NCI-H2081 treated with DMSO at 0.1 percent for 48 hours (cell line): ENCODE measurements at regions not wholly inside any gene's neighbourhood (a gene's known extent, or its start where the extent isn't known, plus 50 kb on each side); places are given as distances from the start of the nearest gene placed in this dataset.
A peak's percentile ranks its signal among the peaks of the same experiment; 100 is the strongest.
"Not testable (repeated sequence)": the region's sequence is repeated elsewhere in the genome, so short reads cannot be mapped to it uniquely, and the experiment has no call there.

Experiments
- DNase-seq: peaks from one replicate; lab custom pipeline; 2025; lab: John Stamatoyannopoulos, UW

DNA sequence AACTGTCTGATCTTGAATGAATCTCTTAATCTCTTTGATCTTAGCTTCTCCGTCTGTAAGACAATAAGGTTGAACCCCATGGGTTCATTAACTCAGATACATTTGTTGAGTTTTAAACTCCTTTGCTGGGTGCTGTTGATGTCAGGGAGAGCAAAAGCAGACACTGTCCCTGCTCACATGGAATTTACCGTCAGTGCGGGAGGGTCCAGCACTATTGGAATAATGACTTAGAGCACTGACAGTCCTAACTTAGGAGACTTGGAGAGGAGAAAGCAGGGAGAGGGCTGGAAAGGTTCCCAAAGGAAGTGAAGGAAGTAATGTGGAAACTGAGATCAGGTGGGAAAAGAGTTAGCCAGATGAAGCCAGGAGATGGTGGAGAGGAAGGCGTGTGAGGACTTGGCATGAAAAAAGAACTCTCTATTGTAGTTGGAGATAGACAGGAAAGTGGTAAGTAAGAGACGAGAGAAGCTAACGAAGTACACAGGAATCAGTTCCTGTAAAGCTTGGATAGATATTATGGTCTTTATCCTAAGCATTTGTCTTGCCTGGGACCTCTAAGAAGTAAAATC lies 141.4 kb upstream of the SERTAD2 start:
- DNase-seq, result no peak

DNA sequence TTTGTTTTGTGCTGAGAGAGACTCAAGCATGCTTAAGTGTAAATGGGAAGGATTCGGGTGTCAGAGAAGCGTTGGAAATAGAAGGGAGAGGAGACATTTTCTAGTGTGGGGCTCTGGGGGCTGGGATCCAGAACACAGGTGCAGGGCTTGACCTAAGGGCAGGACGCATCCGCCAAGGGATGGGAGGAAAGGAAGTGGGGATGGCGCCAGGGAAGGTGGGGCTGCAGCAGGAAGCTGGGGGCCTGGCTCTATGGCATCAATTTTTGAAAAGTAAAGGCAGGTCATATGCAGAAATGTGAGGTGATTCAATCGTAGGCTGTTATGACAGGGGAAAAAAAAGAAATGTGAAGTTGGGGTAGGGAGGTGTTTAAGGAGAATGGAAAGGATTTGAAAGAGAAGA lies 143.2 kb upstream of the SERTAD2 start:
- no peak for DNase-seq

DNA sequence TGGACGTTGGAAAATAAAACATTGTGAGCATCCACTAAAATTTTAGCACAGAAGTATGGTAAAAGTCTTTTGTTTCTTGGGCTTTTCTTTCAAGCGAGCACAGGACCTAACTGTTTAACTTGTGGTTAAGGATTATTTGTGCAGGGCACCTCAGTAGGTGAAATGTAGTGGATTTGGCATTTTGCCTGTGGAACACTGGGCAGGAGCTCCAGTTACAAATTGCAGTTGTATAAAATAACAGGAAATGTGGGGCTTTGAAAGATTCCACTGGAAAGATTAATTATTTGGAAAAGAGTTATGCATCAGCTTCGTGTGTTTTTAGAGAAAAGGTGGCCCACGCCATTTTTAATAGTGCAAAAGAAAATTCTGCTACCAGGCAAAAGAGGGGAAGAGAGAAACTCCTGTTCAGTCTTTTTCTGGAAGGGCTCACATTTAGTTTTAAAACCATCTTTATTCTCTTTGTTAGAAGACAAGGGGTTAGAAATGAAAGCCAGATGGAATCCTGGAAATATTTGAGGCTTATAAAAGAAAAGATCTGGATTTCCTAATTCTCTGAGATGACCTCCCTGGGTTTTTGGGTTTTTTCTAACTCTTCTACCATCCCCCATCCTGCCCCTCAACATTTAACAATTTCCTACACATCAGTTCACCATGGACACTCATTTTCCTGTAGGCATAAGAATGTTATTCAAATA lies 144.3 kb upstream of the SERTAD2 start:
- peak; percentile 70 for DNase-seq

DNA sequence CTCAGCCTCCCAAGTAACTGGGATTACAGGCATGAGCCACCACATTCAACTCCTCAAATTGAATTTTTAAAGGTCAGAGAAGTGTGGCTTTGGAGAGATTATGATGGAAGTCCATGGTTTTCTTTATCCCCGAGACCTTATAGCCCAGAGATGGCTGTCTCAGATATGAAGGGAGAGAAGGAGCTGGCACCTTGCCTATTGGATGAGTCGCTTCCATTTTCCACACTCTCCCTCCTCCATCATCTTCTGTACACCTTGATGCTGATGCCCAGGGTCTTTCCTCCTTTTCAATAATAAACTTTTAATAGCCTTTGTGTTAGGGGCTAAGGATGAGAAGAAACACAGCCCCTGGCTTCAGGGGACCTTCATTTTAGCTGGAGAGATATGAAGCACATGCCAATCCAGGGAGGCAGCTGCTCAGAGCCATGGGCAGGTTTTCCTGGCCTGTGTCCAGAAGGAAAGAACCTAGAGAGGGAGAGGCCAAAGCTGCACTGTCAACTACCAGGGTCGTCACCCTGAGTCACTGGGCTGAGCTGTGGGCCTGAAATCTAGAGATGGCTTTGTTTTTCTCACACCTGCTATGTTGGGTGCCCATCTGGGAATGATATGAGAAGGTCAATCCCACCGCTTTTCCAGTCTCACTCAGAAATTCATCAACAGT lies 146.0 kb upstream of the SERTAD2 start:
- DNase-seq, result no peak

DNA sequence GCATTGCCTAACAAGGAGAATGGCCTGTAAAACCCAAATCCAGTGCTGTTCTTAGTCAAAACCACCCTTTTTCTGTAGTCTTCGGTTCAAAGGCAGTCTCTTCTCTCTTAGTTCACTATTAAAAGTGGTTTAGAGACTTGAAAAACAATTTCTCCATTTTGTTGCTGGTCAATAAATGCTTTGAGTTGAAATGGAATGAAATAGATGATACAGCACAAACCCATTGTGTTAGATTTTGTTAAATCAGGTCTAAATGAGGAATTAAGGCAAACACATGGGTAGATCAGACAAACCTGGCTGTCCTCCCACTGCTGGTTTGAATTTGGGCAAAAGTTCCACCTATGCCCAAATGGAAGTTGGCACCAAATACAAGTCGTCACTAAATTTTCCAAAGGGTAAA lies 150.1 kb upstream of the SERTAD2 start:
- DNase-seq, result no peak

DNA sequence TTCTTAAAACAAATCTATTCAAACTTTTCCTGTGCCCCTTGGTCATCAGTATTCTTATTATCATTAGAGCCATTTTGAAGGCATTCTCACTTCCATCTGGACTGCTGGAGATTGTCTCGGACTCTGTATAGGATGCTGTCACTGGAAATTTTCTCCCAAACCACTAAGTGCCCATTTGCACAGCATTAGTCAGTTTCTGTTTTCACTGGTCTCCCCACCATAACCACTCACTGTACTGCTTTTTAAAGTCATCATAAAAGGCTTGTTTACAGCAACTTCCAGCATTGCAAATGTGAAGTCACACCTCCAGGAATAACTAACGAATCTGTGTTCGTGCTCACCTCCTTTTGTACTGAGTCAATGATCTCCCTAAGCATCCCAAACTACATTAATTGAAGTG lies 150.9 kb upstream of the SERTAD2 start:
- DNase-seq, result no peak

DNA sequence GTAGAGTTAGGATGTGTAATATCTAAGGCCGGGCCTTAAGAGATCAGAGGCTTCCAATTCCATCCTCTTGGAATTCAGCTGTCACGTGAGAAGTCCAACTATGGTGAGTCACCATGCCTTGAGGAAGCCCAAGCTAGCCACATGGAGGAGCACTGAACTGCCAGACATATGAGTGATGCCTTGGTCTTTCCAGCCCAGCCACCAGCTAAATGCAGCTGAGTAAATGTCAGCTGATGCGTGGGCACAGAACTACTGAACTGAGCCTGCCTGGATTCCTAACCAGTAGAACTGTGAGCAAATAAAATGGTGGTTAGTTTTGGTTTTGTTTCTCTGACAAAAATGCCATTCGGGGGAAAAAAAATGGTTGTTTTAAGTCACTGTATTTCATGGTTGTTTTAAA lies 153.7 kb upstream of the SERTAD2 start:
- no peak for DNase-seq

DNA sequence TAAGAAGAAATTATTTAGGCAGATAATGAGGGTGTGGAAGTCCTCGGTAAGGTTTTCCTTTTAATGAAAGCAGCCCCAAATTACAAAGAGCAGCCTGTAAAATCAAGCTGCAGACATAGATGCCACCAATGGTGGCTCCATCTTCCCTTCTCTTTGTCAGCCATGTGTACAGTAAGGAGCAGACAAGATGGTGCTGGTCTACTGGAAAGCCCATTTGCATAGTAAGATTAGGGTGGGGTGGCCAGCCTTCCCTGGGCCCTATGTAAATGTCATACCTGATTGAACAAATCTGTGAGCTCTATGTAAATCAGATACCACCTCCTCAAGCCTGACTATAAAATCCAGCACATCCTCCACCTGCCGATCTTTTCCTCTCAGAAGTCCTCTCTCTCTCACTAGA lies 154.4 kb upstream of the SERTAD2 start:
- DNase-seq, result no peak

DNA sequence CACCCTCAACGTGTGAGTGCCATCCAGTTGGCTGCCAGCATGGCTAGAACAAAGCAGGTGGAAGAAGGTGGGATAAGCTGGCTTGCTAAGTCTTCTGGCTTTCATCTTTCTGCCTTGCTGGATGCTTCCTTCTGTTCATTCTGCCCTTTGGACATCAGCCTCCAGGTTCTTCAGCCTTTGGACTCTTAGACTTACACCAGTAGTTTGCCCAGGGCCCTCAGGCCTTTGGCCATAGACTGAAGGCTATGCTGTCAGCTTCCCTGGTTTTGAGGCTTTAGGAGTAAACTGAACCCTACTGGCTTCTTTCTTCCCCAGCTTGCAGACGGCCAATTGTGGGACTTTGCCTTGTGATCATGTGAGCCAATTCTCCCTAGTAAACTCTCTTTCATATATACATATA lies 155.0 kb upstream of the SERTAD2 start:
- DNase-seq, result no peak

DNA sequence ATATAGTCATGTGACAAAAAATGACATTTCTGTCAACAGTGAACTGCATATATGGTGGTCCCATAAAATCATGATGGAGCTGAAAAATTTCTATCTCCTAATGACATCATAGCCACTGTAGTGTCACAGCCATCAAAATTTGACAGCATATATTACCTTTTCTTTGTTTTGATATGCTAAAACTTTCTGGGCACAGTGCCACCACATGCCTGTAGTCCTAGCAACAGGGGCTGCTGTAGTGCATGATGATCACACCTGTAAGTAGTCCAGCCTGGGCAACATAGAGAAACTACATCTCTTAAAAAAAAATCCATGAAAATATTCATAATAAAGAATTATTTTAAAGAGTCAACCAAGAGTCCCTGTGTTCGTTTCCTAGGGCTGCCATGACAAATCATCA lies 155.5 kb upstream of the SERTAD2 start:
- DNase-seq, result no peak

DNA sequence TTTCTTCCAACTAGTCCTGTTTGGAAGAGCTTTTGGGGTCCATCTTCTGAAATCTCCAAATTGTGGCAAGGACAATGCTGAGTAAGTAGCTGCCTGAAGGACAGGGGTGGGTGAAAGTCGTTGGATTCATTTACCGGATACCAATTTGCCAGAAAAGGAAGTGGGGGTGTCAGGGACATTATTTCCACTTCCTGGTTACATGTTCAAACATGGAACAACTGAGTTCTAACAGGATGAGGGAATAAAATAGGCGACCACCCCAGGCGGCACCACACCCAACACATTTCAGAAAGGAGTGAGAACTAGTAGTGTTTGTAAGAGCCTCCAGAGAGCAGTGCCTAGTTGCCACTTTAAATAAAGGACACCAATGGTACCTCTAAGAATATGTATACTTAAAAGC lies 158.6 kb upstream of the SERTAD2 start:
- DNase-seq, result no peak

DNA sequence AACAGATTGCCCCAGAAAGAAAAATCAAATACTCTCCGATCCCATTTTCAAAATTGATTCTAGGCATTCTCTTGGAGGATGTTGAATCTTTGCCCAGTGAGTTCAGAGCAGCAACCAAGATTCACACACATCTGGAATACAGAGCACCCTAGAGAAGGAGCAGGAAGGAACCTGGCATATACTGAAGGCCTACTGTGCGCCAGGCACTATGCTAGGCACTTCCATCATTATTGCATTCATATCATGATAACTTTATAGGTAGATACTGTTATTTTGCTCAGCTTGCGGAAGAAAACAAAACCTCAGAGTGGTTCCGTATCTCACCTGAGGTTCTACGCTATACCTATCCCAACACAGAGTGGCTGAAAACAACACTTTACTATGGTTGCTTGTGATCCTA lies 160.3 kb upstream of the SERTAD2 start:
- DNase-seq, result no peak

DNA sequence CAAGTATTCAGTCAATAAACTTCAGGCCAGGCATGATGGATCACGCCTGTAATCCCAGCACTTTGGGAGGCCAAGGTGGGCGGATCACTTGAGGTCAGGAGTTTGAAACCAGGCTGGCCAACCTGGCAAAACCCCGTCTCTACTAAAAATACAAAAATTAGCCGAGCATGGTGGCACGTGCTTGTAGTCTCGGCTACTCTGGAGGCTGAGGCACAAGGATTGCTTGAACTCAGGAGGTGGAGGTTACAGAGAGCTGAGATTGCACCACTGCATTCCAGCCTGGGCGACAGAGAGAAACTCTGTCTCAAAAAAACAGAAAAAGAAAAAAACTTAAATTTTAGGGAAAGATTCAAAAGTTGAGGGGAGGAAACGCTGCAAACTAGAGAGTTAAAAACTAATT lies 162.8 kb upstream of the SERTAD2 start:
- DNase-seq, result not testable (repeated sequence)

DNA sequence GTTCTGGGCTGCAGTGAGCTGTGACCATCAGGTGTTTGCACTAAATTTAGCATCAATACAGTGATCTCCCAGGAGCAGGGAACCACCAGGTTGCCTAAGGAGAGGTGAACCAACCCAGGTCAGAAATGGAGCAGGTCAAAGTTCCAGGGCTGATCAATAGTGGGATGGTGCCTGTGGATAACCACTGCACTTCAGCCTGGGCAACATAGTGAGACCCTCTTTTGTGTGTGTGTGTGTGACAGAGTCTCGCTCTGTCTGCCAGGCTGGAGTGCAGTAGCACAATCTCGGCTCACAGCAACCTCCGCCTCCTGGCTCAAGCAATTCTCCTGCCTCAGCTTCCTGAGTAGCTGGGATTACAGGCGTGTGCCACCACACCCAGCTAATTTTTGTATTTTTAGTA lies 163.7 kb upstream of the SERTAD2 start:
- DNase-seq, result no peak

DNA sequence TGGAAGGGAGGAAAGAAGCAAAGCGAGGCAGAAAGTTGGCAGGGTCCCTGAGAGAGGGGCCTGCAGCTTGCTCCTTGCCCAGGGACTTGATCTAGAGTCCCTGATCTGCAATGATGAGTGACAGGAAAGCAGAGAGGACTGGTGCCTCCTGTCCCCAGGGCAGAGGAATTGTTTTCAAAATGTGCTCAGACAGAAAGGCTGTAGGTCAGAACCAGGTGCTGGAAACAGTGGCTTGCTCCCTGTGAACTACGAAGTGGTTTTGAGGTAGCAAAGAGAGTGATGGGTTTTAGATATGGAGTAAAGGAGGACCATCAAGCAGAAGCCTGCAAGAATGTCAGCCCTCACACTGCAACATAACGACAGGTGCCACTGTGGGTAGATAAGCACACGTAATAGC lies 164.9 kb upstream of the SERTAD2 start:
- no peak for DNase-seq

DNA sequence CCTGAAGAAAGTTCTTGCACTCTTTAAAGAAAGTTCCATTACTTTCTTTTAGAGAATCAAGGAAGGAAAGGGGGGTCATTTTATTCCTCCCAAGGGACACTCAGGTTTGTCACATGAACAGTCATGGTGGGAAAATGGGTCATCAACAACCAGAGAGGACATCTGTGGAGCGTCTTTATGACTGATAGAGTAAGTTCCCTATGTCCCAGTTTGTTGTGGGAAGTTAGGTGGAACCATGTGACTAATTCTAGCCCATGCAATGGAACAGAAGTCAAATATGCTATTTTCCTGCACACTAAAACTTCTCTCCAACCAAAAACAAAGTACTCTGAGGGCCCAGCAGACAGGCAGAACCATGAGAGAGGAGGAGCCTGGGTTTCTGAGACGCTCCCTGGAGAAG lies 165.6 kb upstream of the SERTAD2 start:
- no peak for DNase-seq

DNA sequence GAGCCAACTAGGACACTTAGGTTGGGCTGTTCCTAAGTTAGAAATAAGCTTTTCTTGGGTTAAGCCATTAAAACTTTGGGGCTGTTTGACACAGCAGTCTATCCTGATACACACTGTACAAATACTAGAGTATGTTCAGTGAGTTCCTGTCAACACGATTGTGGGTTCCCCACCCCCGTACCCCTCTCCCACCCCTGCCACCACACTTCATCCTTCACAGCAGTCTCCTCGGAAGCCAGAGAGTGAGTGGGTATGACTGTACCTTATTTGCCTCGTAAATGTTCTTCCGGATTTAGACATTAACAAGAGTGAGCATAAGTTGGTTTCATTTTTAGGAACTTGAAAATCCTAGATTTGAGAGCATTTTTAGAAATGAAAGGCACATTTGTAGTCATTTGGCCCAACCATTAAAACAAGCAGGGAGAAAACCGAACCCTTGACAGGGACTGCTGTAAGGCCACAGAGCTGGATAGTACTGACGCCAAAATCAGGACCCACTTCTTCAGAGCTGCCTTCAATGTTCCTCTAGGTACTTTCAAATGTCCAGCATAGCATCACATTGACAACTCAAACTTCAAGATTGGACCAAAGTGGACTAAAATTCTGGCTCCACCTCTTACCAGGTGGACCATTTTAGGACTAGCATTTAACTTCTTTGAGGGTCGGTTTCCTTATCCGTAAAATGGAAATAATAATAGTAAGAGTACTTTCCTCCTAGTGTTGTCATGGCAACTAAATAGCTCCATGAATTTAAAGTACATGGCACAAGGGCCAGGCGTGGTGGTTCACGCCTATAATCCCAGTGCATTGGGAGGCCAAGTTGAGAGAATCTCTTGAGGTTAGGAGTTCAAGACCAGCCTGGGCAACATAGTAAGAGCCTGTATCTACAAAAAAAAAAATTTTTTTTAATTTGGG lies 166.3 kb upstream of the SERTAD2 start:
- DNase-seq, result no peak

DNA sequence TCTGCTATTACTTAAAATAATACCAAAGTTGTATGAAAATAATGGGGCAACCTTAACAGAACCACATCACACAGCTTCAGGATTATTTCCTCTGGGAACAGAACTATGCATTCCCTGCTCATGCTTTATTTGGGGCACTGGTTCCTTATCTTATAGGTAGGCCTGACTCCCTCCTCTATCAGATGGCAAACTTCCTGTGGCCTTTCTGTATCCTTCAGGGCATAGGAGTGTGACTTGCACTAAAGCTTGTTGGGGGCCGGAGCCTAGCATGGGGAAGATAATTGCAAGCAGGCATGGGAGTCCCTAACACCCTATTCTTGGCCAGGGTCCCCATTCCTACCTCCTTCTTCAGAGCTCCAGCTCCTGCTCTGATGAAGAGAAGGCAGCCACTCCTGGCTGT lies 167.2 kb upstream of the SERTAD2 start:
- no peak for DNase-seq

DNA sequence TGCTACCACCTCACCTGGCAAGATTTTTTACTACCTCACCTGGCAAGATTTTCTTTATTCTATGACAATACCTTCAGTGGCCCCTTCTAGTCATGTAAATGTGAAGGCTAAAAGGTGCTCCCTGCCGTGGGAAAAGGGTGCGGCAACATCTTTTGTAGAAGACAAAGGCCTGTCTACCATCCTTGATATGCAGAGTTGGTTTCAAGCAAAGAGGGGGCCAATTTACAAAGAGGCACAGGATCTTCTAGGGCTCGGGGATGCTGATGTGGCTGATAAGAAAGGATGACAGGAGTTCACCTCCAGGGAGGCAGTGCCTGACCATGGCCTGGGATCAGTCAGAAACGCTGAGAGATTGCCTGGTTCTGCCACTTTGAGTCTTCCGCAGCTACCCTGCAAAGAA lies 165.4 kb upstream of the SLC1A4 start:
- no peak for DNase-seq

DNA sequence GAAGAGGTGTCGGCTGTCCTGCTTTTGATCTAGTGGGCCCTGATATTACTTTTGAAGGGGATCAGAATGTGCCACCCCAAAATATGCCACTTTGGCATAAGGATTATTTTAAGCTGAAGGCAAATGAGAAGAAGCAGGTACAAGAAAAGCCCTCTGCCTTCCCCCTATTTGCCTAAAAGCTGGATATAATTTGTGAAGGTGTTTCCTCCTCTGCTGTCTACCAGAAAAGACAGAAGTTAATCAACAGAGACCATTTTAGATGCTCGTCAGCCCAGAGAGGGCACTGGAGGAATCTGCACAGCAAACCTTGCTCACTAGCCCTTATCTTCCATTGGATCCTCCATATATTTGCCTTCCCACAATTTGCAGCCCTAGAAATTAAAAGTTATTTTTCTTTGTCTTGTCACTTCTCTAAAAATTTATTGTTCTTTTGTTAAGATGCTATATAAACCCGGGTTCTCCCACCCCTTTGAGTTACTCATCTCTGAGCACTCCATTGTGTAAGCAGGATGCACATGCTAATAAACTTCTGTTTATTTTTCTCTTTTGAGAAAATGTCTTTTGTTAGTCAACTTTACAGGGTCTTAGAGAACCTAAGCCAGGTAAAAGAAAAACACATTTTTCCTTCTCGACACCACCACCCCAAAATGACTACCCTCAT lies 163.2 kb upstream of the SLC1A4 start:
- DNase-seq, result no peak

DNA sequence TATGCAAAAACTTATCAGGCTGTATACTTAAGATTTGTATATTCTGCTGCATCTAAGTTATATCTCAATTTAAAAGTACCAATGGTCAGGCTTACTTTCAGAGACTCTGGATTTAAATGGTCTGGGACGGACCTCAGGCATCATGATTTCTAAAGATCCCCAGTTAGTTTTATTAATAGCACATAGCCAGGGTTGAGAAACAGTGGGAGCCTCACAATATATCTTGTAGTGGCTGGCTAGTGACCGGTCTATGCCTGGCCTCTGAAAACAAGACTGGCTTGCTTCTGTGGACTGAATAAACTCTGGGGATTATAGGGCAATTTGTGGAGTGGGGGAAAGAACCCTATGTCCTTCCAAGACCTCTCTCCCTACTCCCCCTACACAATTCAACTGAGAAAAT lies 162.5 kb upstream of the SLC1A4 start:
- DNase-seq, result no peak

DNA sequence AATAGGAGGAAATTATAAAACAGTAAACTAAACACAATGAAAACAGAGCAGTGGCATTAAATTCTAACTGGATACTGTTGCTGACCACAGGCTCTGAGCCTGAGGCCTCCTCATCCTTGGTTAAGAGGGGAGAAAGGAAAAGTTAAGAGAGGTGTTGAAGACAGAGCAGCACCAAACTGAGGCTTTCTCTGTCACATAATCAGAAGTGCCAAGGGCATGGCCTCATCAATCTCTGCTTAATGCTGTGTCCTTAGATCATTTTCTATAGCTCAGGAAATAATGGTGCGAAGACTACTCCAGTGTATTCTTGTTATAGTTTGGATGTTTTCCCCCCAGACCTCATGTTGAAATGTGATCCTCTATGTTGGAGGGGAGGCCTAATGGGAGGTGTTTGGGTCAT lies 160.9 kb upstream of the SLC1A4 start:
- no peak for DNase-seq
